HepG2 (cell line): ENCODE measurements at regions not wholly inside any gene's neighbourhood (a gene's known extent, or its start where the extent isn't known, plus 50 kb on each side); places are given as distances from the start of the nearest gene placed in this dataset.

Experiments used
- ESRRA ChIP-seq: sonication (generic); formaldehyde crosslinking; IDR thresholded peaks from 2 replicates; pipeline ENCODE4 v1.5.1; 2020; ENCODE audit warnings: mild to moderate bottlenecking, low read depth, missing genetic modification reagents
- ETV5 ChIP-seq: IDR thresholded peaks from 2 replicates; pipeline ENCODE4 v1.6.1; 2018; ENCODE audit warnings: missing biosample characterization, missing genetic modification reagents, inconsistent platforms, borderline replicate concordance
- KDM5A ChIP-seq: fragments of 200-600 bp; sonication (generic); IDR thresholded peaks from 2 replicates; pipeline ENCODE4 v1.7.0; 2018; ENCODE audit warnings: antibody characterized with exemption, mild to moderate bottlenecking, low read length, borderline replicate concordance
- RELA ChIP-seq: sonication (generic); formaldehyde crosslinking; IDR thresholded peaks from 2 replicates; pipeline ENCODE4 v1.4.0; 2020; ENCODE audit warnings: missing genetic modification reagents
- SP1 ChIP-seq, 2 experiments: fragments of 450-650 bp in 1 of 2; sonication (generic) in 1 of 2; formaldehyde crosslinking in 1 of 2; IDR thresholded peaks; 2 replicates each; pipeline versions ENCODE4 v1.4.0 to v1.6.1; 2016 to 2020; ENCODE audit warnings: missing genetic modification reagents in 1 of 2
- ZNF614 ChIP-seq: IDR thresholded peaks from 2 replicates; pipeline ENCODE4 v1.6.1; 2018; ENCODE audit warnings: missing biosample characterization, missing genetic modification reagents, inconsistent platforms, borderline replicate concordance
- ZNF619 ChIP-seq: sonication (generic); formaldehyde crosslinking; IDR thresholded peaks from 2 replicates; pipeline ENCODE4 v1.4.0; 2020; ENCODE audit warnings: mild to moderate bottlenecking, missing genetic modification reagents
- TF ChIP-seq, protein P1 (sequence below): sonication (generic); formaldehyde crosslinking; IDR thresholded peaks from 2 replicates; pipeline ENCODE4 v1.5.0; 2020; ENCODE audit warnings: missing genetic modification reagents
- TF ChIP-seq, protein P2 (sequence below): sonication (generic); formaldehyde crosslinking; IDR thresholded peaks from 2 replicates; pipeline ENCODE4 v1.4.0; 2020; ENCODE audit warnings: low read depth, missing genetic modification reagents
- TF ChIP-seq, protein P3 (sequence below): sonication (generic); formaldehyde crosslinking; IDR thresholded peaks from 2 replicates; pipeline ENCODE4 v1.5.0; 2020; ENCODE audit warnings: mild to moderate bottlenecking, missing genetic modification reagents
- TF ChIP-seq, protein P4 (sequence below): sonication (generic); formaldehyde crosslinking; IDR thresholded peaks from 2 replicates; pipeline ENCODE4 v1.5.0; 2020; ENCODE audit warnings: mild to moderate bottlenecking, missing genetic modification reagents, moderate library complexity
- TF ChIP-seq, protein P5 (sequence below): sonication (generic); formaldehyde crosslinking; IDR thresholded peaks from 2 replicates; pipeline ENCODE4 v1.5.1; 2020; ENCODE audit warnings: missing genetic modification reagents, mild to moderate bottlenecking, borderline replicate concordance

DNA sequence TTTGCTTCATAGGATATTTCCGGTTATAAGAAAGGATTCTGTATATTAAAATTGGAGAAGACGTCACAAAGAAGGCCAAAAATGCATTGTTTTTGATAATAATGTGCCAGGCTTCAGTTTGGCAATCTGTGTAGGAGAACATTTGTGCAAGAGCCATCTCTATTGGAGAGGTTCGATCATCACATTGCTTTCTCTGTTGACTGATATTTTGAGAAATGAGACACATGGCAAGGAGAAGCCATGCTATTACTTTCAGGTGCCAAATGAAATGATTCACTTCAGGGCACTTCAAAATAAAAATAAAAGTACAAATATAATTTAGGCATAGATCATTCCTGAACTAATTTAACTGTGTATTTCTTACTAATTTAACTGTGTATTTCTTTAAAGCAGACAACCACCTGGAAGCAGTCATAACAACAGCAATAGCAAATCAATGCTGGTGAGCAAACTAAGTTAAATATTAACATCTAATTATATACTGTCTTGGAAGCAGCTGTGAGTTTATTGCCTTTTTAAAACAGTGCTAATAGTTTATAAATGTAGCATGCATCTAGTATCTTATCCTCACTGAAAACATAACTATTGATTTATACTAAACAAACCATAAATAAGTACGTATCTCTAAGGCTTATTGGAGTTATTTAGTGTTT, 50.2 kb upstream of the CHST9 start:
- TF ChIP-seq KDM5A = no peak
- no peak for TF ChIP-seq ZNF614 (CRISPR knock-in tag)
- no peak for TF ChIP-seq ZNF619 (CRISPR knock-in tag)
- TF ChIP-seq SP1 (IDR thresholded peaks at IDR 0.05) = no peak
- no peak for TF ChIP-seq SP1 (CRISPR knock-in tag; IDR thresholded peaks at IDR 0.05)
- TF ChIP-seq, protein P1, sequence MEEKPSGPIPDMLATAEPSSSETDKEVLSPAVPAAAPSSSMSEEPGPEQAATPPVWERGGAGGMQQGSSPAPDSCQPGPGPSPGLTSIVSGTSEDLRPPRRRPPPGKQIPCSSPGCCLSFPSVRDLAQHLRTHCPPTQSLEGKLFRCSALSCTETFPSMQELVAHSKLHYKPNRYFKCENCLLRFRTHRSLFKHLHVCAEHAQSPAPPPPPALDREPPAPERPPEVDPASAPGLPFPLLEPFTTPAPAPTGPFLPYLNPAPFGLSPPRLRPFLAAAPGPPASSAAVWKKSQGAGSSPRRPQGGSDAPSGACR (CRISPR knock-in tag) = no peak
- TF ChIP-seq ETV5 (CRISPR knock-in tag) = no peak
- TF ChIP-seq RELA (CRISPR knock-in tag) = no peak
- TF ChIP-seq, protein P2, sequence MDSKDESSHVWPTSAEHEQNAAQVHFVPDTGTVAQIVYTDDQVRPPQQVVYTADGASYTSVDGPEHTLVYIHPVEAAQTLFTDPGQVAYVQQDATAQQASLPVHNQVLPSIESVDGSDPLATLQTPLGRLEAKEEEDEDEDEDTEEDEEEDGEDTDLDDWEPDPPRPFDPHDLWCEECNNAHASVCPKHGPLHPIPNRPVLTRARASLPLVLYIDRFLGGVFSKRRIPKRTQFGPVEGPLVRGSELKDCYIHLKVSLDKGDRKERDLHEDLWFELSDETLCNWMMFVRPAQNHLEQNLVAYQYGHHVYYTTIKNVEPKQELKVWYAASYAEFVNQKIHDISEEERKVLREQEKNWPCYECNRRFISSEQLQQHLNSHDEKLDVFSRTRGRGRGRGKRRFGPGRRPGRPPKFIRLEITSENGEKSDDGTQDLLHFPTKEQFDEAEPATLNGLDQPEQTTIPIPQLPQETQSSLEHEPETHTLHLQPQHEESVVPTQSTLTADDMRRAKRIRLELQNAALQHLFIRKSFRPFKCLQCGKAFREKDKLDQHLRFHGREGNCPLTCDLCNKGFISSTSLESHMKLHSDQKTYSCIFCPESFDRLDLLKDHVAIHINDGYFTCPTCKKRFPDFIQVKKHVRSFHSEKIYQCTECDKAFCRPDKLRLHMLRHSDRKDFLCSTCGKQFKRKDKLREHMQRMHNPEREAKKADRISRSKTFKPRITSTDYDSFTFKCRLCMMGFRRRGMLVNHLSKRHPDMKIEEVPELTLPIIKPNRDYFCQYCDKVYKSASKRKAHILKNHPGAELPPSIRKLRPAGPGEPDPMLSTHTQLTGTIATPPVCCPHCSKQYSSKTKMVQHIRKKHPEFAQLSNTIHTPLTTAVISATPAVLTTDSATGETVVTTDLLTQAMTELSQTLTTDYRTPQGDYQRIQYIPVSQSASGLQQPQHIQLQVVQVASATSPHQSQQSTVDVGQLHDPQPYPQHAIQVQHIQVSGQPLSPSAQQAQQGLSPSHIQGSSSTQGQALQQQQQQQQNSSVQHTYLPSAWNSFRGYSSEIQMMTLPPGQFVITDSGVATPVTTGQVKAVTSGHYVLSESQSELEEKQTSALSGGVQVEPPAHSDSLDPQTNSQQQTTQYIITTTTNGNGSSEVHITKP (CRISPR knock-in tag) = no peak
- TF ChIP-seq, protein P3, sequence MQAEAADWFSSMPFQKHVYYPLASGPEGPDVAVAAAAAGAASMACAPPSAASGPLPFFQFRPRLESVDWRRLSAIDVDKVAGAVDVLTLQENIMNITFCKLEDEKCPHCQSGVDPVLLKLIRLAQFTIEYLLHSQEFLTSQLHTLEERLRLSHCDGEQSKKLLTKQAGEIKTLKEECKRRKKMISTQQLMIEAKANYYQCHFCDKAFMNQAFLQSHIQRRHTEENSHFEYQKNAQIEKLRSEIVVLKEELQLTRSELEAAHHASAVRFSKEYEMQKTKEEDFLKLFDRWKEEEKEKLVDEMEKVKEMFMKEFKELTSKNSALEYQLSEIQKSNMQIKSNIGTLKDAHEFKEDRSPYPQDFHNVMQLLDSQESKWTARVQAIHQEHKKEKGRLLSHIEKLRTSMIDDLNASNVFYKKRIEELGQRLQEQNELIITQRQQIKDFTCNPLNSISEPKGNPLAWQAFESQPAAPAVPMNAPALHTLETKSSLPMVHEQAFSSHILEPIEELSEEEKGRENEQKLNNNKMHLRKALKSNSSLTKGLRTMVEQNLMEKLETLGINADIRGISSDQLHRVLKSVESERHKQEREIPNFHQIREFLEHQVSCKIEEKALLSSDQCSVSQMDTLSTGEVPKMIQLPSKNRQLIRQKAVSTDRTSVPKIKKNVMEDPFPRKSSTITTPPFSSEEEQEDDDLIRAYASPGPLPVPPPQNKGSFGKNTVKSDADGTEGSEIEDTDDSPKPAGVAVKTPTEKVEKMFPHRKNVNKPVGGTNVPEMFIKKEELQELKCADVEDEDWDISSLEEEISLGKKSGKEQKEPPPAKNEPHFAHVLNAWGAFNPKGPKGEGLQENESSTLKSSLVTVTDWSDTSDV (CRISPR knock-in tag) = no peak
- no peak for TF ChIP-seq ESRRA (CRISPR knock-in tag)
- TF ChIP-seq, protein P4, sequence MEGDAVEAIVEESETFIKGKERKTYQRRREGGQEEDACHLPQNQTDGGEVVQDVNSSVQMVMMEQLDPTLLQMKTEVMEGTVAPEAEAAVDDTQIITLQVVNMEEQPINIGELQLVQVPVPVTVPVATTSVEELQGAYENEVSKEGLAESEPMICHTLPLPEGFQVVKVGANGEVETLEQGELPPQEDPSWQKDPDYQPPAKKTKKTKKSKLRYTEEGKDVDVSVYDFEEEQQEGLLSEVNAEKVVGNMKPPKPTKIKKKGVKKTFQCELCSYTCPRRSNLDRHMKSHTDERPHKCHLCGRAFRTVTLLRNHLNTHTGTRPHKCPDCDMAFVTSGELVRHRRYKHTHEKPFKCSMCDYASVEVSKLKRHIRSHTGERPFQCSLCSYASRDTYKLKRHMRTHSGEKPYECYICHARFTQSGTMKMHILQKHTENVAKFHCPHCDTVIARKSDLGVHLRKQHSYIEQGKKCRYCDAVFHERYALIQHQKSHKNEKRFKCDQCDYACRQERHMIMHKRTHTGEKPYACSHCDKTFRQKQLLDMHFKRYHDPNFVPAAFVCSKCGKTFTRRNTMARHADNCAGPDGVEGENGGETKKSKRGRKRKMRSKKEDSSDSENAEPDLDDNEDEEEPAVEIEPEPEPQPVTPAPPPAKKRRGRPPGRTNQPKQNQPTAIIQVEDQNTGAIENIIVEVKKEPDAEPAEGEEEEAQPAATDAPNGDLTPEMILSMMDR = no peak
- TF ChIP-seq, protein P5, sequence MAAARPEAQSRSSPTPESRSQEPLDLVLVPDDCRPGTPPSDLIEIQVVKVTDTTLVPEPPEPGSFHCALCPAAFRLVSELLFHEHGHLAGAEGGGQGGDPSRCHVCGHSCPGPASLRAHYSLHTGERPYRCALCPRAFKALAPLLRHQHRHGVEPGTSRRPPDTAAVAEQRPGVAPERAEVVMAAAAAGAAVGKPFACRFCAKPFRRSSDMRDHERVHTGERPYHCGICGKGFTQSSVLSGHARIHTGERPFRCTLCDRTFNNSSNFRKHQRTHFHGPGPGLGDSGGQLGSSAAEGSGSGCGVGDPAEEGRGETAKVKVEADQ (CRISPR knock-in tag) = no peak
